BE2C (cell line): ENCODE measurements at regions not wholly inside any gene's neighbourhood (a gene's known extent, or its start where the extent isn't known, plus 50 kb on each side); places are given as distances from the start of the nearest gene placed in this dataset.

Experiments used
- DNase-seq: peaks from one replicate; pipeline ENCODE4 v3.0.0-alpha.2; 2020
- H3K27me3 ChIP-seq: fragments of 250-450 bp; sonication (Bioruptor Pico); 2 replicates; pipeline ENCODE4 v1.5.1; 2020; ENCODE audit warnings: mild to moderate bottlenecking
- H3K36me3 ChIP-seq: fragments of 250-450 bp; sonication (Bioruptor Pico); 2 replicates; pipeline ENCODE4 v1.5.1; 2020; ENCODE audit warnings: mild to moderate bottlenecking
- H3K4me1 ChIP-seq: fragments of 250-450 bp; sonication (Bioruptor Pico); 2 replicates; pipeline ENCODE4 v1.5.1; 2020
- H3K4me3 ChIP-seq: 2 replicates; pipeline ENCODE4 v1.5.1; 2011; ENCODE audit warnings: low read depth, low read length
- H3K9me3 ChIP-seq: fragments of 250-450 bp; sonication (Bioruptor Pico); 2 replicates; pipeline ENCODE4 v1.5.1; 2020
- CTCF ChIP-seq: IDR thresholded peaks from 2 replicates; pipeline ENCODE4 v1.5.1; 2012; ENCODE audit warnings: mild to moderate bottlenecking, low read depth, low read length

GRCh38 chr6:140544431-140544830, 1170.0 kb upstream of the CITED2 start:
- Histone ChIP-seq H3K36me3 (no peaks in the 10 kb centered on the region), H3K4me3 (no peak overlapping the region), H3K9me3 (no peaks in the 10 kb centered on the region), H3K4me1 (no peaks in the 10 kb centered on the region), H3K27me3 (no peaks in the 10 kb centered on the region)
- no peak for TF ChIP-seq CTCF
- no peak for DNase-seq

GRCh38 chr6:140542863-140543262, 1168.4 kb upstream of the CITED2 start:
- H3K9me3 ChIP-seq, result no peaks in the 10 kb centered on the region
- no peaks in the 10 kb centered on the region for H3K4me1 ChIP-seq
- H3K36me3 ChIP-seq, result no peaks in the 10 kb centered on the region
- no peak for DNase-seq
- H3K4me3 ChIP-seq, result no peak overlapping the region
- TF ChIP-seq CTCF, result no peak
- no peaks in the 10 kb centered on the region for H3K27me3 ChIP-seq

GRCh38 chr6:140541288-140541687, 1166.8 kb upstream of the CITED2 start:
- TF ChIP-seq CTCF, result no peak
- H3K36me3 ChIP-seq, result no peaks in the 10 kb centered on the region
- H3K27me3 ChIP-seq, result no peaks in the 10 kb centered on the region
- no peaks in the 10 kb centered on the region for H3K4me1 ChIP-seq
- DNase-seq, result no peak
- no peaks in the 10 kb centered on the region for H3K9me3 ChIP-seq
- H3K4me3 ChIP-seq, result no peak overlapping the region

- DNase-seq, result no peak
- Histone ChIP-seq H3K4me3 (no peak overlapping the region), H3K4me1 (no peaks in the 10 kb centered on the region), H3K27me3 (no peaks in the 10 kb centered on the region), H3K9me3 (no peaks in the 10 kb centered on the region), H3K36me3 (no peaks in the 10 kb centered on the region)
- no peak for TF ChIP-seq CTCF
Observed at GRCh38 chr6:140540743-140541142, 1166.3 kb upstream of the CITED2 start.

GRCh38 chr6:140538926-140539325, 1164.5 kb upstream of the CITED2 start:
- no peak for TF ChIP-seq CTCF
- DNase-seq, result no peak

GRCh38 chr6:140537834-140538705, 1163.6 kb upstream of the CITED2 start:
- Histone ChIP-seq H3K27me3 (no peaks in the 10 kb centered on the region), H3K4me1 (no peaks in the 10 kb centered on the region), H3K36me3 (no peaks in the 10 kb centered on the region), H3K9me3 (no peaks in the 10 kb centered on the region), H3K4me3 (no peak overlapping the region)
- no peak for DNase-seq
- no peak for TF ChIP-seq CTCF

More at GRCh38 chr6:140538926-140539325, 1164.5 kb upstream of the CITED2 start:
- Histone ChIP-seq H3K27me3 (no peaks in the 10 kb centered on the region), H3K36me3 (no peaks in the 10 kb centered on the region), H3K9me3 (no peaks in the 10 kb centered on the region), H3K4me1 (no peaks in the 10 kb centered on the region), H3K4me3 (no peak overlapping the region)
